ENCODE measurements at regions not wholly inside any gene's neighbourhood (a gene's known extent, or its start where the extent isn't known, plus 50 kb on each side); places are given as distances from the start of the nearest gene placed in this dataset.

DNA sequence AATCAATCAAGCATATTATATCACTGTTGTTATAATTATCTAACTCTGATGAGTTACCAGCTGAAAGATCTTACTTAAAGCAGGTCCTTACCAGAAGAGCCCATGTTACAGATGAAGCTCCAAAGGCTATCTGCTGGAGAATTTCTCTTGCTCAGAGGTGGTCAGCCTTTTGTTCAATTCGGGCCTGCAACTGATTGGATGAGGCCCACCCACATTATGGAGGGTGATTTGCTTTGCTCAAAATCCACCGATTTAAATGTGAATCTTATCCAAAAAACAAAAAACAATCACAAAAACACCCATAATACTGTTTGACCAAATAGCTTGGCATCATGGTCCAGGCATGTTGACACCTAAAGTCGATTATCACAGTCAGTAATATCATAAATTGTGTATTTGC is 348.6 kb upstream of the ANO3 start:
- no peak for DNase-seq

DNA sequence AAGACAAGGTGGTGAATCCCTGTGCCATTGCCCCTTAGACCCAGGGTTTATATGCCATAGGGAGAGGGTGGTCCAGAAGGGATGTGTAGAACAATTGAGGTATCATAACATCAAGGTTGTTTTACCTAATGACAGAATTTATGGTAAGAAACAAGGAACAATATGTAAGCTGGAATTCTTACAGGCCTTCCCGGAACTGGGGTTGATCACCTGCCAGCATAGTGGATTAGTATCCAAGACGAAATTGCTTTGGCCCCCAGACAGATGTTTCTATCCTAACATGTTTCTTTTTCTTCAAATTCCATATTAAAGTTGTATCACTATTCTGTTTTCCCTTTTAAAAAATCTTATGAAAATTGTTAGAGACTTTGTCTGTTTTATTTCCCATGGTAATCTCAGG is 343.8 kb upstream of the ANO3 start:
- no peak for DNase-seq

DNA sequence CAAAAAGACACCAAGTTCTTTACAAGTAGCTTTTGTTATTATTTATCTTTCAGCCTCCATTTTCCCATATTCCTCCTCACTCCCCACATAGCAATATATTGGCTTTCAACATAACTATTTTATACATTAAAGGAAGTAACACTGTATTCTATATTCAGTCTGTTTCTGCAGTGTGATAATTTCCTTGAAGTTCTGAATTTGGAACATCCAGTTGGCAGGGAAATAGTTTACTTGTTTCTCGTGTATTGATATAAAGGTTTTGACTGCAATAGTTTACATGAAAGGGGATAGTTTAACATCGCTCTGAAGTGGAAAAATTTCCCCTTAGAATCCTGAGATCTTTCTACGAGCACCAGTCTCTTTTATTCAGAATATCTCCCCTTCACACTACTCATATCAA is 341.5 kb upstream of the ANO3 start:
- DNase-seq = no peak

DNA sequence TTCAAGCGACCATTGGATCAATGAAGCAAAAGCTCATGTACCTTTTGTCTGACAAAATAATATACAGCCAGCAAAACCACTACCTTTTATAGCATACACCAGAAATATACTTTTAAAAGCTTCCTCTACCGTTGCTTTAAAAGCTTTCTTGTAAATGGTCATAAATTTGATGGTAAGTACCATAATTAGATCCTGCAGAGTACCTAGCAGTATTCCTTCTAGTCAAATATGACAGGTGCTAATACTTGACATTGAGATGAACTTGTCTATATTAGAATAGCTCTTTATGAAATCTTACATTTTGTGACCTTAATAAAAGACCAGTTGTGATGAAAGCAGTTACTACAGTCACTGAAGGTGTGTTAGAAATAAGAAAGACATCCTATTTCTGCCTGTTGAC is 340.5 kb upstream of the ANO3 start:
- DNase-seq = no peak

DNA sequence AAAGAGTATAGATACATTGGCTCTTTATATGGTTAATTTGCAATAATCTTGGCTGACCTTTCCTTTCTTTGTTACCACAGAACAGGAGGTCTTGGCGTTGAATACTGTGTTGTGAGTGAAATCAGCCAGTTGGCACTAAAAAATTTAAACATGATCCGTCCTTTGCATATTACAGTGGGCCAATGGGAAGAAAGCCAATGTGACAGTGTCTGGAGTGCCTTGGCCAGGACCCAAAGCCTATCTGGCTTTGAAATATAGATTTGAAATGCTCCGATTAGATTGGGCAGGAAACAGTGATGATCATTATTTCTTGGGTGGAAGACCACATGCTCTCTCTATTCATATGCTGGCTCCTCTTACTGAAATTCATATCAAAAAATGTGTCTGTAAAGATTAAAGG is 339.6 kb upstream of the ANO3 start:
- no peak for DNase-seq

DNA sequence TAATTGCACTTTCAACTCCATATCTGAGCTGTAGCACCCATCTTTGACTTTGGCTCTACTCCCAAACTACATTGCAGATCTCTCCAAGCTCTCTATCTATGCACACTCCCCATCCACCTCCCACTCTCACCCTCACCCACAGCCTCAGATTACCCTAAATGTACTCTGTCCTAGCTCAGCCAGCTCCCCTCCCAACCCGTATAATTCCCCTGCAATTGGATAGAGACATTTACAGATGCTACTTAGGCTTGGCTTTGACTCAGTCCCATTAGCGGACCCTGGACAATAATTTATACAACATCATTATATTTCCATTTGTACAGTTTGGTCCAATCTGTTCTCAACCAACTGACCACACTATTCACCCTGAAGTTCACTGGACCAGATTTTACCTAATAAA is 338.9 kb upstream of the ANO3 start:
- DNase-seq = no peak

DNA sequence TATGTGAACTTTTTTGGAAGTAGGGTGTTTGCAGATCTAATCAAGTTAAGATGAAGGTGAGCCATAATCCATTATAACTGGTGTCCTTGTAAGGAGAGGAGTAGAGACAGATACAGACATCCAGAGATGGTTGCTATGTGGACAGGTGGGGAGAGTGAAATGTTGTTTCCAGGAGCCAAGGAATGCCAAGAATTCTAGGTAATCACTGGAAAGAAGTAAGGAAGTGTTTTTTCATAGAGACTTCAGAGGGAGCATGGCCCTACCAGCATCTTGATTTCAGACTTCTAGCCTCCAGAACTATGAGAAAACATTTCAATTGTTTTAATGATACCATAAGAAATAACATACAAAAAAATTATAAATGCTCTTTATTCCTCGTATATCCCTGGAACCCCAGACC is 320.5 kb upstream of the ANO3 start:
- DNase-seq = no peak

DNA sequence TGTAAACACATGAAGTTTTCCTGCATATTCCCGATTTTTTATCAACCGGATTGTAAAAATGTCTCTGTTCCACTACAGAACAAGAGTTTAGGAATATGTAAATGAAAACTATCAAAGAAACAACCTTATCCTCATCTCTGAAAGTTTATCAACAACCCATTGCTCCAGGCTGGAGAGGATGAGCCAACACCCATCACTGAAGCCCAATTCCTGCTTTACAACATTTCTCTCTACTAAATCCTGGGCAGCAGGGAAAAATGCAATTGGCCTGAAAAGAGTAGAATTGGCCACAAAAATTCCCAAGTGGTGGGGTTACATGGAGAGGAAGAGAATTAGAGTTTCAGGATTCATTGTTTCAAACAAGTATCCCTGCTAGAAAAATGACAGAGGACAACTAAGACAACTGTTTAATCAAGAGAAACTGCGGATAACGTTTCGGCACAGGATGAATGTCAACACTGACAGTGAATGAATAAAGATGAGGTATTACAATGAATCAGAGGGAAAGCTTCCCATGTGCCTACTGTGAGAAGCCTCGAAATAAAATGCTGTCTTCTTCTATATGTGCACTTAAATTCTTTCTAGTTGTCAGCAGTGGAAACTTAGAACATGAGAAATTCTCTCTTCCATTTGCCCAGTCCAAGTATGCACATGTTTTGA is 317.3 kb upstream of the ANO3 start:
- no peak for DNase-seq

DNA sequence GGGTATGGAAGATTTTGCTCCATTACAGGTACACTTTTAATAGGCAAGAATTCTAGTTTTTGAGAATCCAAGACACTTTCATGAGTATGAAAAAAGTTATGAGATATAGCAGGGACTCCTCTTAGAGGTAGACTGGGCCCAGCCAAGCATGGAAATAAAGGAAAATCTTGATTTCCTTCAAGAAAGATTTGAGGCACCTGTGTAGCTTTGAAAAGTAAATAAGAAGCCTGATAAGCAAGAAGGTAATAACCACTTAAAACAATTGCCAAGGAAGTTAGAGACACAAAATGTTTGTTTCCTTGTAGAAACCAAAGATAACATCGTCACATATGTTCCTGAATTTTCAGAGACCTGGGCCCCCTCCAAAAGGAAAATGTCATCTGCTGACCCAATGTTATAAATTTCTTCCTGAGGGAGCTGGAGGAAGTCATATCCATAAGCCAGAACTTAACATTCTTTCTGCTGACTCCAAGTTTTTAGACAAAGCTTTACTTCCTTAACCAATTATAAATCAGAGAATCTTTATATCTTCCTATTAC is 314.5 kb upstream of the ANO3 start:
- no peak for DNase-seq

DNA sequence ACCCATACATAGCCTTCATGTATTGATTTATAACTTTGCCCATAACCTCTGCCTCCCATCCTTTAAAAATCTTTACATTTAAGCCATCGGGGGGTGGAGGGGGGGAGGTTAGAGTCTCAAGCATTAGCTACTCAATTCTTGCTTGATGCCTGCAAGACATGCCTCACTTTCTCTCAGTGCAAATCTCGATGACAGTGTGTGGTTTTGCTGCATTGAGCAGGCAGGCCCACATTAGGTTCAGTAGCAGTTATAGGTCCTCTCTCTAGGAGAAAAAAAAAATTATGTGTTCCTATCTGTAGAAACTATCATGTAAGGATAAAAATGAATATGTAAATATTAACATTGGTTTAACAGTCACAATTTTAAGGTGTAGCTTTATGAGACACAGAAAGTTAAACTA is 314.0 kb upstream of the ANO3 start:
- no peak for DNase-seq

DNA sequence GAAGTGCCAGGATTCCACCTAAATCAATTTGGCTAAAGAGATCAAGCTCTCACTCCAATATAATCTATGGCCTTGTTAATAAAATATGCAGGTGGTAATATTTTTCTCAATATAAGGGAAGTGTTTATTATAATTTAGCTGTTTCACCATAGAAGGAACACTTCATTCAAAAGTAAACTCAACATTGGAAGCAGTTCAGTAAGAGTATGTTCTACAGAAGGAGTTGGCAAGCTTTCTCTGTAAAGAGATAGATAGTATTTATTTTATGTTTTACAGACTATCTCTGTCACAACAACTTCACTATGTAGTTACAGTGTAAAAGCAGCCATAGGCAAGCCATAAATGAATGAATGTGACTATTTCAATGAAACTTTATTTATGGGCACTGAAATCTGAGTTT is 313.6 kb upstream of the ANO3 start:
- no peak for DNase-seq

DNA sequence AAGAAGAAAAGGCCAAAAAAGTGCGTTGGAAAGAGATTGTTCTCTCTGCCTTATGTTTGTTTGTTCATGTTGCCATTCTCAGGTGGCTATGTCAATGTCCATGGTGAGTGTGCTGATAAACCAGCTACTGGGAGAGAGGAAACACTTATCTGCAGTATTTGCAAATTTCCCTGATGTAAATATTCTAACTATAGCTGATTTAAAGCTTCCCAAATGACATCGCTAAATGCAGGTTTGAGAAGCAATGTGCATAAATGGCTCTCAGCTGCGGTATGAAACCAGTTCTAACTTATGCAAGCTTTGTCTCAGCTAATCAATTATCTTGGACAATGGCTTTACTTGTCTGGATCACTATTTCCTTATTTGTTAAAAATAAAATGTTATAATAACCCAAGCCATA is 312.5 kb upstream of the ANO3 start:
- DNase-seq = no peak

DNA sequence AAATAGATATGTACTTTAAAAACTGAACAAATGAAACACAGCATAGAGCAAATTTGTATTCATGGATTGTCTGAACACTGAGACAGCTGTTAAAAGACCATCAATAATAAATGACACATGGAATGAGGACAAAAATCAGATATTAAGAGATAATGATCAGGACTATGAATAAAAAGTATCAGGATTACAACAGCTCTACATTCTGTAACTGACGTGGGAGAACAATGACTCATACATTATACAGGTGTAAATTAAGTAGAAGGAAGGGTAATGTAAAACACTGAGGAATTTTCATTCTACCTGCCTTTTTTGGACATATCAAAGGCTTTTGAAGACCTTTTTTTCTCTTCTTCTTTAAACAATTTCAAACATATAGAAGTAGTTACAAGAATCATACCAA is 310.9 kb upstream of the ANO3 start:
- no peak for DNase-seq

DNA sequence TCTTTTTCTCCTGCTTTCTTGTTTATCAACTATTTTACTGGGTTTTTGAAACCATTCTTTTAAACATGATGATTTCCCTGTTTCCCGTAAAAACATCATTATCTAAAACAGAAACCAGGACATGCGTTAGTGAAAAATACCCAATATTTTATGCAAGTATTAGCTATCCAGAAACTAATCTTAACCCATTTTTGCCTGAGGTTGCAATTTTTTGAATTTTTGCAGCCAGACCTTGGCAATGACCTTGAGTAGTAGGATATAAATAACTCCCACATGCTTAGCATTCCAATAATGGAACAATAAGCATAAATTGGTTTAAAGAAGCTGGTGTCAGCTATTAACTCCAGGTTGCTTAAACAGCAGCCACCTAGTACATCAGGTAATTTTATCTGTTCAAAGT is 308.9 kb upstream of the ANO3 start:
- DNase-seq = no peak

DNA sequence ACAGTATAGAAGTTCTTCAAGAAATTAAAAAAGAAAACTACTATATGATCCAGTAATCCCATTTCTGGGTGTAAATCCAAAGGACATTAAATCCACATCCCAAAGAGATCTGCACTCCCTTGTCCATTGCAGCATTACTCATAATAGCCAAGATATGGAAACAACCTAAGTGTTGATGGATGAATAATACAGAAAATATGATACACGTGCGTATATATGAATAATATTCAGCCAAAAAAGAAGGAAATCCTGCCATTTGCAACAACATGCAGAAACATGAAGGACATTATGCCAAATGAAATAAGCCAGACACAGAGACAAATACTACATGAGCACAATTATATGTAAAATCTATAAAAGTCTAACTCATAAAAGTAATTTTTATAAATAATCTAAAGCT is 306.3 kb upstream of the ANO3 start:
- no peak for DNase-seq

DNA sequence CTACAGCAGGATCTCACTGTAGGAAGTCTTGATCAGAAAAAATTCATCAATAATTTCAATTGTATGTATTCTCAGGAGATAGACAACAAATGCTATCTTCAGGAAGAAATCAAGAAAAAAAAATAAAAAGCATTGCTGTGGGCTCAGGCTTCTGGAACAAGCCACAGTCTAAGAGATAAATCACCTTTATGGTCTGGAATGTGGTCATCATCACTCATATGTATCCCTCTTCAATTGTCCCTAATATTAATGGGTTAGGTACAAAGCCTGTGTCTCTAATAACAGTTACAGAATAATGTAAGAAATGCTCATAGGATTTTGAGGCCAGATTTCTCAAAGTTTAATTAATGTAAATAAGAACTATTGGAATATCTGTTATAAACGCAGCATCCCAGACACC is 305.9 kb upstream of the ANO3 start:
- no peak for DNase-seq

DNA sequence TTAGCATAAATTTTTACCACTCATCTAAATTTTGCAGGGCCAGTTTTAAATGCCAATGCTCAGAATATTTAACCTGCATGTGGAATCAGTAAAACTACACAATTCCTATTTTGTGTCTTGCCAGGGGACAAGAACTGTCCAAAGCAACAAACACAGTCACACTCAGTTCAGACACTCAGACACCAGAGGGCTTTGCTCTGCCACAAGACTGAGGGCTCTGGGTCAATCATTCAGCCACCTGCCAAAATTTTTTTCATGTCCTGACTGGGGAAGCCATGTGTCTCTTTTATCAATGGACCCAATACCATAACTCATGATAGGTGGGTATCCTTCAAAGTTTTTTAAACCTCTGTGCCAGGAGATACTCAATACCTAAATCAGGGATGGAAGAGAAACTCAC is 304.0 kb upstream of the ANO3 start:
- DNase-seq = no peak

DNA sequence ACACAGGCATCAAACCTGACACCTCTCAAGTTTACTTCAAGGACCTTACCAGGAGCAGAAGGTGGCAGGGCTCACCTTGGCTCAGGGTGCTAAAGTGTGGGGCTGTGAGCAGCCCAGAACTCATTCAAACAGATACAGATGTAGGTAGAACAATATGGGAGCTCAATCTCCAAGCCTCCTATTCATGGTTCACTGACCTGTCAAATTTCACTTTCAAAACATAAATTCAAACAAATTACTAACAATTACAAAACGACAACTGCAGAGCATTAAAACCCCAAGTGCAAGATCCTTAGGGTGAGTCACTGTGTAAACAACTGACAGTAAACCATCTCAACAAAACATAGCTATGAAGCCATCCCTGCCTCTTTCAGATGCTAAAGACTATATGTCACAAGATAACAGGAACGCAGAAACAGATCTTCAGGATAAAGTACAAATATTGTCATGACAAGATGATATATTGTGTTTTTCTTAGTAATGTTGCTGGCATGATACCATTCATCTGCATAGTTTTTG is 303.5 kb upstream of the ANO3 start:
- no peak for DNase-seq

DNA sequence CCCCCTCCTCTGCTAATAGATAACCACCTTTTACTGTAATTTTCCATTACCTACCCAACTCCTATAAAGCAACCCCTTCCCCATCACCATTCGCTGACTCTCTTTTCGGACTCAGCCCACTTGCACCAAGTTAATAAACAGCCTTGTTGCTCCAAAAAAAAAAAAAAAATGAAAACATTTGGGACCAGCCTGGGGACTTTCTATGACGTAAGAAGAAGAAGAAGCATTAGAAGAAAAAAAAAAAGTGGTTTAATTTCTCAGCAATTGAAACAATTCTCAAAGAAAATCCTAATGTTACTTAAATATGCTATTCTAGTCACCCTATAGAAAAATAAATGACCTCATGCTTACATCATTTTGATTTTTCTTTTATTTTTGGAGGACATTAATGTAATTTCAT is 301.5 kb upstream of the ANO3 start:
- no peak for DNase-seq

DNA sequence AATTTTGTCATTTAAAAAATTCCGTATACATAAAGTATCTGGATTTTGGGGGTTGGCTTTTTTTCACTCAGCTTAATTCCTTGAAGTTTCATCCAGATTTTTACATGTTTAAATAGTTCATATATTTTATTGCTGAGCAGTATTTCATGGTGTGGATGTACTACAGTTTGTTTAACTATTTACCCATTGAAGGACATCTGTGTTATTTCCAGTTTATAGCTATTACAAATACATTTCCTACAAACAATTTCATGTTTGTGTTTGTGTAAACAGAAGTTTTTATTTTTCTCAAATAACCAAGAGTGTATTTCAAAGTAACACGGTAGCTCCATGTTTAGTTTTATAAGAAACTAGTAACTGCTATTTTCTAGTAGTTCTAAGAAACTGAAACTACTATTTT is 299.7 kb upstream of the ANO3 start:
- DNase-seq = no peak

DNA sequence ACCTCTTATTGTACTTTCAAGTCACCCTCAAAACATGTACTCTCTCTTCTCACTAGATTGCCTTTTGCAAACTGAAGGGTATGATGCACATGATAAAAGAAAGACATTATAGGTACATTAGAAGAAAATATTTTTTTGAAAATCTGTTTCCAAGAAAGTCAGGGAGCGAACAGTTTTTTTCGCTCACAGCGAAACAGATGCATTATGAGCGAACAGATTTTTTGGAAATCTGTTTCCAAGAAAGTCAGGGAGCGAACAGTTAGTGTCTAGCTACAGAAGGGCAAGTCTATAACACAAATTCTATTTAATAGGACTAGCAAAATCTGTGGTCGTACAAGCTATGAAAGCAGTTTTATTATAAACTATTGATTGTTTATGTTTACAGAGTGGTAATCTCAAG is 296.2 kb upstream of the ANO3 start:
- DNase-seq = no peak

DNA sequence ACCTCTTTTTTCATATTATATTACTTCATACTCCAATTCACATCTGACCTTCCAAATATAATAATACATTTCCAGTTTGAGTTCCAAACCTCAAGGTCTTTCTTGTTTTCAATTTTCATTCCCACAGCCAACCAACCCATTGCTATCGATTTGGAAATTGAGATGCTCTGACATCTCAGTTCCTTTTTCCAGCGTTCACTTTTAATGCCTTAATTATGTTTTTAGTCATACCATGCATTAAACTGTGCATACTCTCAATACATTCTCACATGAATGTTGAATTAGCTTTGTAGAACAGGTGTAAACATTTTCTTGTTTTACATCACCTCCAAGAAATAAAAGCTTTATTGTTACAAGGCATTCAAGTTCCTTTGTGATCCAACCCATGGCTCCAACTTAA is 294.2 kb upstream of the ANO3 start:
- no peak for DNase-seq

DNA sequence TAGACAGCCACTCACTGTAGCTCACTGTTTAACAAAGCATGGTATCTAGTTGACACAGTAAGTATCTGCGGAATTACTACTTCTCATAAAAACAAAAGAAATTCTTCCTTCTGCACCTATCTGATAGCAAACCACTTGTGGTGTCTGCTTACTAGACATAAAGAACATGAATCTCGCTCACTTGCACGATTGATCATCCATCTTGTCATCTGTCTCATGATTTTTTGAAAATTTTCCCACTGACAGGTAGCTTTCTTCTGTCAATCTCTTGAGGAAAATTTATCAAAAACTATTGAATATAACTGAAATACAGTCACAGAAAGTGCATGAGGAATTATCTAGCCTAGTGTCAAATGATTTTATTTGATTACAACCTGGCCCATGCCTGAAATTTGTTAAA is 291.6 kb upstream of the ANO3 start:
- DNase-seq = no peak

DNA sequence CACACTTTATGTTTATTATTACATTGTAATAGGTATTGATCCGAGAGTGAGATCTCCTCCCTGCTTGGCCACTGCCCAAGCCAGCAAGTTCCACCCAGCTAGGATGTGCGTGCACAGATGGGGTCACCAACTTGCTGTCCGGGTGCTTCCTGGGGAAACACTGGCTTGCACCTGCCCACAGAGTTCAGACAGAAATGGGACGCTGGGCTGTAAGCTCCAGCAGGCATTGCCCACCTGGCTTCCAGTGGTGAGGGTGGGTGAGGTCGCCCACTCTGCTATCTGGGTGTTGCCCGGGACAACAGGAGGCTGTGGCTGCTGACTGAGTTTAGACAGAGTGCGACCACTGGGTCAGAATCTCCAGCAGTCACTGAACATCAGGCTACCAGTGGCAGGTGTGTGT is 289.8 kb upstream of the ANO3 start:
- no peak for DNase-seq

DNA sequence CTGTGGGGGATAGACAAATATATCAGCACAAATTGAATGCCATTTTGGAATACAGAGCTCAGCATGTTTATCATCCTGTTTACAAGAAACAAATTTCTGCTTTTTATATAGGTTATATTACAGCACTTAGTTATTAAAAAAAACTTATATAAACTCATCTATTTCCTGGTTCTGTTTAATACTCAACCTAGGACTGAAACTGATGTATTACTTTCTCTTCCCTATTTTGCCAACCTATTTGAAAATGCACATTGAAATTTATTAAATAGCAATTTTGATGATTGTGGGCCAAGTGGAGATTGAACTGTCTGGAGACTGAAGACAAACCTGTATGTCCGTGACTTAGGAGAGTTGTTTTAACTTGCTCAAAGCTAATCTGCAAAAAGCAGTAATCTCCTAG is 288.3 kb upstream of the ANO3 start:
- DNase-seq = no peak
